H9 (cell line): ENCODE measurements at regions not wholly inside any gene's neighbourhood (a gene's known extent, or its start where the extent isn't known, plus 50 kb on each side); places are given as distances from the start of the nearest gene placed in this dataset.
A peak's percentile ranks its signal among the peaks of the same experiment; 100 is the strongest.

Source experiments
- DNase-seq: peaks from one replicate; pipeline ENCODE4 v3.0.0-alpha.2; 2017
- H2AFZ ChIP-seq: one replicate; pipeline ENCODE4 v1.6.1; 2013; ENCODE audit warnings: mild to moderate bottlenecking, low read length, control low read depth, moderate library complexity
- H2AK5ac ChIP-seq: 2 replicates; pipeline ENCODE4 v1.6.1; 2013; ENCODE audit warnings: low read length, control low read depth, mixed read lengths; ENCODE audit not compliant: insufficient read length
- H2BK120ac ChIP-seq: one replicate; pipeline ENCODE4 v1.6.1; 2013; ENCODE audit warnings: low read depth, mild to moderate bottlenecking, low read length, control low read depth, inconsistent platforms; ENCODE audit not compliant: poor library complexity, severe bottlenecking
- H2BK12ac ChIP-seq: 2 replicates; pipeline ENCODE4 v1.6.1; 2013; ENCODE audit warnings: low read length, control low read depth, mixed read lengths, low read depth; ENCODE audit not compliant: insufficient read length
- H2BK15ac ChIP-seq: 2 replicates; pipeline ENCODE4 v1.6.1; 2013; ENCODE audit warnings: low read depth, low read length, control low read depth
- H2BK20ac ChIP-seq: one replicate; pipeline ENCODE4 v1.6.1; 2013; ENCODE audit warnings: low read depth, mild to moderate bottlenecking, low read length, control low read depth, inconsistent platforms; ENCODE audit not compliant: poor library complexity, severe bottlenecking
- H2BK5ac ChIP-seq: 2 replicates; pipeline ENCODE4 v1.6.1; 2013; ENCODE audit warnings: low read length, control low read depth, mixed read lengths; ENCODE audit not compliant: insufficient read length
- H3K14ac ChIP-seq: 2 replicates; pipeline ENCODE4 v1.6.1; 2013; ENCODE audit warnings: low read length, control low read depth; ENCODE audit not compliant: insufficient read depth
- H3K18ac ChIP-seq: 2 replicates; pipeline ENCODE4 v1.6.1; 2013; ENCODE audit warnings: low read depth, mild to moderate bottlenecking, mixed read lengths, low read length, control low read depth; ENCODE audit not compliant: insufficient read length
- H3K23ac ChIP-seq: 2 replicates; pipeline ENCODE4 v1.6.1; 2013; ENCODE audit warnings: low read length, control low read depth, mixed read lengths, low read depth; ENCODE audit not compliant: insufficient read length
- H3K23me2 ChIP-seq: 2 replicates; pipeline ENCODE4 v1.6.1; 2013; ENCODE audit warnings: low read depth, mild to moderate bottlenecking, mixed read lengths, low read length, control low read depth; ENCODE audit not compliant: insufficient read length, poor library complexity, severe bottlenecking
- H3K27ac ChIP-seq: 2 replicates; pipeline ENCODE4 v1.5.1; 2013; ENCODE audit warnings: low read length, control low read depth, mixed read lengths, low read depth; ENCODE audit not compliant: insufficient read length
- H3K27me3 ChIP-seq: 2 replicates; pipeline ENCODE4 v1.6.1; 2013; ENCODE audit warnings: low read length, control low read depth, inconsistent platforms; ENCODE audit not compliant: insufficient read depth
- H3K4ac ChIP-seq: 2 replicates; pipeline ENCODE4 v1.6.1; 2013; ENCODE audit warnings: low read depth, mild to moderate bottlenecking, control low read depth, inconsistent platforms, low read length, moderate library complexity
- H3K4me1 ChIP-seq: 2 replicates; pipeline ENCODE4 v1.6.1; 2013; ENCODE audit warnings: low read length, control low read depth, inconsistent platforms; ENCODE audit not compliant: insufficient read depth
- H3K4me2 ChIP-seq: 2 replicates; pipeline ENCODE4 v1.6.1; 2013; ENCODE audit warnings: low read length, control low read depth, mixed read lengths; ENCODE audit not compliant: insufficient read length, insufficient read depth
- H3K56ac ChIP-seq: 2 replicates; pipeline ENCODE4 v1.6.1; 2013; ENCODE audit warnings: low read depth, mild to moderate bottlenecking, mixed read lengths, low read length, control low read depth; ENCODE audit not compliant: insufficient read length
- H3K79me1 ChIP-seq: 2 replicates; pipeline ENCODE4 v1.6.1; 2013; ENCODE audit warnings: low read depth, mild to moderate bottlenecking, moderate library complexity, low read length, control low read depth, inconsistent platforms; ENCODE audit not compliant: insufficient read depth, poor library complexity, severe bottlenecking
- H3K79me2 ChIP-seq: 2 replicates; pipeline ENCODE4 v1.6.1; 2013; ENCODE audit warnings: low read length, control low read depth, inconsistent platforms; ENCODE audit not compliant: insufficient read depth
- H3K9ac ChIP-seq: 2 replicates; pipeline ENCODE4 v1.6.1; 2013; ENCODE audit warnings: low read length, control low read depth, mixed read lengths; ENCODE audit not compliant: insufficient read length; ENCODE audit errors: extremely low read depth
- H3K9me3 ChIP-seq: one replicate; pipeline ENCODE4 v1.6.1; 2013; ENCODE audit warnings: low read depth, low read length, inconsistent platforms; ENCODE audit not compliant: control insufficient read depth
- H3T11ph ChIP-seq: one replicate; pipeline ENCODE4 v1.6.1; 2013; ENCODE audit warnings: mild to moderate bottlenecking, low read length, control low read depth, inconsistent platforms
- H4K20me1 ChIP-seq: one replicate; pipeline ENCODE4 v1.6.1; 2013; ENCODE audit not compliant: control insufficient read depth, insufficient read length, insufficient read depth
- H4K5ac ChIP-seq: 2 replicates; pipeline ENCODE4 v1.6.1; 2013; ENCODE audit warnings: low read depth, mild to moderate bottlenecking, mixed read lengths, low read length, control low read depth; ENCODE audit not compliant: insufficient read length
- H4K8ac ChIP-seq: replicated peaks from 2 replicates; pipeline ENCODE4 v1.6.1; 2013; ENCODE audit warnings: low read length, control low read depth, mixed read lengths, low read depth; ENCODE audit not compliant: insufficient read length
- H4K91ac ChIP-seq: 2 replicates; pipeline ENCODE4 v1.6.1; 2013; ENCODE audit warnings: low read depth, mild to moderate bottlenecking, moderate library complexity, mixed read lengths, low read length, control low read depth; ENCODE audit not compliant: insufficient read length
- H3K27ac Mint-ChIP-seq, 3 experiments: 2 replicates in 2 of 3; 3 replicates in 1 of 3; pipeline ENCODE4 v1.8.0; 2020 to 2021; ENCODE audit warnings: mixed read lengths in 3 of 3, mild to moderate bottlenecking in 1 of 3, moderate library complexity in 1 of 3
- H3K27me3 Mint-ChIP-seq: 2 replicates; pipeline ENCODE4 v1.8.0; 2021; ENCODE audit warnings: low read depth, mild to moderate bottlenecking, moderate library complexity, mixed read lengths
- H3K36me3 Mint-ChIP-seq, 3 experiments: 2 replicates in 2 of 3; 3 replicates in 1 of 3; pipeline ENCODE4 v1.8.0; 2020 to 2021; ENCODE audit warnings: low read depth in 3 of 3, mixed read lengths in 3 of 3; ENCODE audit not compliant: insufficient read depth in 1 of 3
- H3K4me1 Mint-ChIP-seq, 2 experiments: 2 replicates each; pipeline ENCODE4 v1.8.0; 2020; ENCODE audit warnings: mixed read lengths in 2 of 2
- H3K4me3 Mint-ChIP-seq, 2 experiments: 2 replicates in 1 of 2; 3 replicates in 1 of 2; pipeline ENCODE4 v1.8.0; 2020 to 2021; ENCODE audit warnings: mild to moderate bottlenecking in 2 of 2, mixed read lengths in 2 of 2, moderate library complexity in 1 of 2
- H3K9me3 Mint-ChIP-seq, 2 experiments: 2 replicates in 1 of 2; 3 replicates in 1 of 2; pipeline ENCODE4 v1.8.0; 2020; ENCODE audit warnings: mild to moderate bottlenecking in 2 of 2, mixed read lengths in 2 of 2, moderate library complexity in 1 of 2
- CTCF ChIP-seq: fragments of 200-600 bp; sonication (generic); conservative IDR thresholded peaks from 3 replicates; pipeline ENCODE4 v1.8.0; 2021; ENCODE audit warnings: antibody characterized with exemption, mild to moderate bottlenecking
- WGBS: extraction: QIAGEN DNeasy Blood & Tissue Kit; methylation state at CpG from one replicate; pipeline ENCODE4 v1.1.7; 2013; ENCODE audit warnings: missing lambda C conversion rate, low lambda C conversion rate, mixed read lengths; ENCODE audit not compliant: insufficient read length; ENCODE audit errors: extremely low coverage; 5-methylcytosine and 5-hydroxymethylcytosine counted together

DNA sequence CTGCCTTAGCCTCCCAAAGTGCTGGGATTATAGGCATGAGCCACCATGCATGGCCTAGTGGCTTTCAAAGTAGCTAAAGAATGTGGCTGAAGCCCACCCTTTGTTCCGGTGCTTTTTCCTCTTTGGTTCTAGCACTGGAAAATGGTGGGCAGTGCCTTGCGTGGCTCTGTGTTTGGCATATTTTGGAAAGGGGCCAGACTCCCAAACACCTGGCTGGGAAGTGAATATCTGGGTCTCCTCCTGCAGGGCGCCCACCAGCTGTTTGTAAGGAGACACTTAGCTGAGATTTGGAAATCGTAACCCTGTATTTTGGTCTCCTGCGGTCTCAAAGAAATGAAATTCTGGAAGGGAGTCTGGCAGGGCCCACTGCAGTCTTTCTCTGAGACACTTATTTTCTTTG is 336.4 kb downstream of the IL20RB start:
- no peak overlapping the region for H2AK5ac ChIP-seq
- no peaks in the 10 kb centered on the region for H3K27me3 ChIP-seq
- no peak overlapping the region for H4K5ac ChIP-seq
- H2BK12ac ChIP-seq: no peak overlapping the region
- H3K79me2 ChIP-seq: no peaks in the 10 kb centered on the region
- H3K9ac ChIP-seq: no peak overlapping the region
- no peak overlapping the region for H3K27ac ChIP-seq
- no peak overlapping the region for H2AFZ ChIP-seq
- no peak overlapping the region for H3K56ac ChIP-seq
- no peaks in the 10 kb centered on the region for H3K9me3 ChIP-seq
- H4K20me1 ChIP-seq: no peaks in the 10 kb centered on the region
- H2BK15ac ChIP-seq: no peak overlapping the region
- H2BK20ac ChIP-seq: no peak overlapping the region
- no peak overlapping the region for H3K14ac ChIP-seq
- no peaks in the 10 kb centered on the region for H3K79me1 ChIP-seq
- Mint-ChIP-seq H3K9me3 (no peaks in the 10 kb centered on the region), H3K4me3 (peak overlapping the region in 1 of 2 experiments; percentile 7; a peak in 1 of 5 replicates), H3K27me3 (no peaks in the 10 kb centered on the region), H3K27ac (peak overlapping the region; percentile 47 to 61 (median 54); a peak in 2 of 7 replicates), H3K36me3 (peaks cover 0 to under 1% (median 0%) of the 10 kb centered on the region in 3 experiments; a peak in 1 of 7 replicates), H3K4me1 (peaks cover 34 to 45% of the 10 kb centered on the region in 2 experiments)
- no peak for DNase-seq
- no peak overlapping the region for H3K18ac ChIP-seq
- no peak overlapping the region for H2BK5ac ChIP-seq
- no peak overlapping the region for H4K8ac ChIP-seq
- WGBS: no CpG with 5 or more reads among the region's 5 CpGs
- no peak for TF ChIP-seq CTCF
- no peak overlapping the region for H3K4ac ChIP-seq
- H3K4me2 ChIP-seq: no peak overlapping the region
- H3K4me1 ChIP-seq: peaks cover 13% of the 10 kb centered on the region
- H3T11ph ChIP-seq: no peak overlapping the region
- H3K23ac ChIP-seq: no peak overlapping the region
- no peak overlapping the region for H2BK120ac ChIP-seq
- H4K91ac ChIP-seq: no peak overlapping the region
- no peaks in the 10 kb centered on the region for H3K23me2 ChIP-seq
